C4-2B (cell line): ENCODE measurements at regions not wholly inside any gene's neighbourhood (a gene's known extent, or its start where the extent isn't known, plus 50 kb on each side); places are given as distances from the start of the nearest gene placed in this dataset.

ENCODE experiments used
- H3K27ac ChIP-seq: fragments of 450-650 bp; 2 replicates; pipeline ENCODE4 v1.5.1; 2017
- ZFX ChIP-seq: fragments of 450-650 bp; IDR thresholded peaks from 2 replicates; pipeline ENCODE4 v1.6.1; 2017
- TF ChIP-seq, protein P1 (sequence below): fragments of 450-650 bp; conservative IDR thresholded peaks from 2 replicates; pipeline ENCODE4 v1.5.1; 2017; ENCODE audit warnings: mild to moderate bottlenecking

DNA sequence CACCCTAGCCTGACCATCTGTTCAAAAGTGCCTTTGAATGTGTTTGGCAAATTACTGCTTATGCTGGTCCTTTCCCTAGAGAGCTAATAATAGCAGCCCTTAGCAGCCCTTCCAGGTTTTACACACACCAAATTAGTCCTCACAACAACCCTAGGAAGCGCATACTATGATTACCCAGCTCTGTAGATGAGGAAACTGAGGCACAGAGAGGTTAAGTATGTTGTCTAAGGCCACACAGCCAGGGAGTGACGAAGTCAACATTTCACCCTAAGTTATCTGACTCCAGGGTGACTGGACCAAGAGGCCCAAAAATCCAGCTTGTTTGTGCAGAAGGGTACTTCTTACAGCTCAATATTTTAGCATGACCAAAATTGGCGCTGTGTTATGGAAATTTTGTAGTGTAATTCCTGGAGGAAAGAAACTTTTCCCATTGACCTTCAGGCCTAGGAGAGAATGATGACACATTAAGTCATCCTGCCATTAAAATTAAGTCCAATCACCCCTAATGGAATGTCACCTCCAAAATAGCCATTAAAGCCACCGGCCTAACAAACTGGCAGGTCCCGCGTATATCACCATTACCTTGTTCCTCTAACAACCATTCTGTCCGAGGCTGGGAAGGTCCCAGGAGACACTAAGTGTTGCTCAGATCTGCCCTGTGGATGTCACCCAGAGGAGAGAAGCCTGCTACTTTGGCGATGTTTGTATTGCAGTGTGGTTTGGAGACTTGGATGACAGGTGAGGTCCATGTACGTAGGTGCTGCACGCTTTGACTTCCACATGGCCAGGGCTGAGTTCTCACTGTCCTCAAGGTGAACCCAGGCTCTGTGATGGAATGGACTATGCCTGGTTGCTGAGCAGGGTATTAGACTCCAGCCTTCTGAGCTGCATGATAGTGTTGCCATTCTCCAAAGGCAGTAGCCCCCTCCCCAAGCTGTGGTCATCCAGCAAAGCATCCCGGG is 258.3 kb downstream of the TOMM20 start:
- no peak overlapping the region for H3K27ac ChIP-seq
- TF ChIP-seq ZFX: no peak
- TF ChIP-seq, protein P1, sequence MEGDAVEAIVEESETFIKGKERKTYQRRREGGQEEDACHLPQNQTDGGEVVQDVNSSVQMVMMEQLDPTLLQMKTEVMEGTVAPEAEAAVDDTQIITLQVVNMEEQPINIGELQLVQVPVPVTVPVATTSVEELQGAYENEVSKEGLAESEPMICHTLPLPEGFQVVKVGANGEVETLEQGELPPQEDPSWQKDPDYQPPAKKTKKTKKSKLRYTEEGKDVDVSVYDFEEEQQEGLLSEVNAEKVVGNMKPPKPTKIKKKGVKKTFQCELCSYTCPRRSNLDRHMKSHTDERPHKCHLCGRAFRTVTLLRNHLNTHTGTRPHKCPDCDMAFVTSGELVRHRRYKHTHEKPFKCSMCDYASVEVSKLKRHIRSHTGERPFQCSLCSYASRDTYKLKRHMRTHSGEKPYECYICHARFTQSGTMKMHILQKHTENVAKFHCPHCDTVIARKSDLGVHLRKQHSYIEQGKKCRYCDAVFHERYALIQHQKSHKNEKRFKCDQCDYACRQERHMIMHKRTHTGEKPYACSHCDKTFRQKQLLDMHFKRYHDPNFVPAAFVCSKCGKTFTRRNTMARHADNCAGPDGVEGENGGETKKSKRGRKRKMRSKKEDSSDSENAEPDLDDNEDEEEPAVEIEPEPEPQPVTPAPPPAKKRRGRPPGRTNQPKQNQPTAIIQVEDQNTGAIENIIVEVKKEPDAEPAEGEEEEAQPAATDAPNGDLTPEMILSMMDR: no peak

DNA sequence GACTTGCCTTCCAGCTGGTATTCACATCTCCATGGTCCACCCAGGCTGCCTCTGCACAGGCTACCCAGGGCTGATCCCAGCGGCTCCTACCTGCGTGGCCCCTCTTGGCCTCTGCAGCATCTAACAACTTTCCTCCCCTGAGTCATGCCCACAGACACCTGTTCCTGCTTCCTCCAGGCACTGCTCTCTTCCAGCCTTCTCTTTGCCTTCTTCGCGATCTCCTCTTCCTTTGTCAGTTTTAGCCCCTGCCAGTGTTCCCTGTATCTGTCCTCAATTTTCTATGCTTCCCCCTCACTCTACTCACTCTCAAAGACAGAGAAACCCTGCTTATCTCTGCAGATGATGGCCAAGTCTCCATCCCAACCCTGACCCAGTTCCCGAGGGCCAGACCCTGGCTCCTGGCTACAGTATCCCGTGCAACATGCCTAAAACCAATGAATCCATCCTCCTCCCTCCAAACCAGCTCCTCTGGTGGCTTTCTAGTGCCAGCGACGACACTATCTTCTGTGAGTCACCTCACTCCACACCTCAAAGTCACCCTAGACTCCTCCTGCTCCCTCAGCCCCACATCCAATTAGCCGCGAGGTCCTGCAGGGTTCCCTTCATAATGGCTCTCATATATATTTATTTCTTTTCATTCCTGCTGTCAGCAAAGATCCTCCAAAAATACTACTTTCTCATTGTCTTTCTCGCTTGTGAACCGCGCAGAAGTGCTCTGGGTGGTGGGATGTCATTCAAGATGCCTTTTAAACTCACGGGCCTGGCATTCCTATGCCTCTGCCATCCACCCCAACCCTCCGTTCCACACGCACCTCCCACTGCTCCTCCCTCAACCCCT is 259.2 kb downstream of the TOMM20 start:
- TF ChIP-seq, protein P1: no peak
- no peak for TF ChIP-seq ZFX
- no peak overlapping the region for H3K27ac ChIP-seq

DNA sequence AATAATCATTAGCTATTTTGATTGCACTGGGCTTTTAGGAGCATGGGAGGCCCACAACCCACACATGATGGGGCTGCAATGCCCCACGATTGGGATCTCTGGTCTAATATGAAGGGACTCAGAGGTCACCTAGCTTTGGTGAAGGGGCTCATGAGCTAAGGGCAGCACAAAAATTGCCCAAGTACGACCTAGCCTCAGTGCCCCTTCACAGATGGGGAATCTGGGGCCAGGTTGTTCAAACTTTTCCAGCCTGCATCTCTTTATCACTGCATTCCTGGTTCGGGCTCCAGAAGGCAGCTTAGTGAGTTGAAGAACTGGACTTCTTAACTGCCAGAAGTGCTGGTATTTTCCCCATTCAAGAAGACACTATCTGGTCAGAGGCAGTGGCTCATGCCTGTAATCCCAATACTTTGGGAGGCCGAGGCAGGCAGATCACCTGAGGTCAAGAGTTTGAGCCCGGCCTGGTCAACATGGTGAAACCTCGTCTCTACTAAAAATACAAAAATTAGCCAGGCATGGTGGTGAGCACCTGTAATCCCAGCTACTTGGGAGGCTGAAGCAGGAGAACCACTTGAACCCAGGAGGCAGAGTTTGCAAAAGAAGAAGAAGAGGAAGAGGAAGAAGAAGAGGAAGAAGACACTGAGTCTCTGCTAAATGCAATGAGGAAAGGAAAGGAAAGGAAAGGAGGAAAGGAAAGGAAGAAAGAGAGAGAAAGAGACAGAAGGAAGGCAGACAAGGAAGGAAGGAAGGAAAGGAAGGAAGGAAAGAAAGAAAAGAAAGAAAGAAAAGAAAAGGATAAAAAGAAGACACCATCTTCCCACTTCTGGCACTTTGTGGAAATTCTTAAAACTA is 258.5 kb upstream of the IRF2BP2 start:
- no peak for TF ChIP-seq ZFX
- TF ChIP-seq, protein P1: no peak
- H3K27ac ChIP-seq: no peak overlapping the region

DNA sequence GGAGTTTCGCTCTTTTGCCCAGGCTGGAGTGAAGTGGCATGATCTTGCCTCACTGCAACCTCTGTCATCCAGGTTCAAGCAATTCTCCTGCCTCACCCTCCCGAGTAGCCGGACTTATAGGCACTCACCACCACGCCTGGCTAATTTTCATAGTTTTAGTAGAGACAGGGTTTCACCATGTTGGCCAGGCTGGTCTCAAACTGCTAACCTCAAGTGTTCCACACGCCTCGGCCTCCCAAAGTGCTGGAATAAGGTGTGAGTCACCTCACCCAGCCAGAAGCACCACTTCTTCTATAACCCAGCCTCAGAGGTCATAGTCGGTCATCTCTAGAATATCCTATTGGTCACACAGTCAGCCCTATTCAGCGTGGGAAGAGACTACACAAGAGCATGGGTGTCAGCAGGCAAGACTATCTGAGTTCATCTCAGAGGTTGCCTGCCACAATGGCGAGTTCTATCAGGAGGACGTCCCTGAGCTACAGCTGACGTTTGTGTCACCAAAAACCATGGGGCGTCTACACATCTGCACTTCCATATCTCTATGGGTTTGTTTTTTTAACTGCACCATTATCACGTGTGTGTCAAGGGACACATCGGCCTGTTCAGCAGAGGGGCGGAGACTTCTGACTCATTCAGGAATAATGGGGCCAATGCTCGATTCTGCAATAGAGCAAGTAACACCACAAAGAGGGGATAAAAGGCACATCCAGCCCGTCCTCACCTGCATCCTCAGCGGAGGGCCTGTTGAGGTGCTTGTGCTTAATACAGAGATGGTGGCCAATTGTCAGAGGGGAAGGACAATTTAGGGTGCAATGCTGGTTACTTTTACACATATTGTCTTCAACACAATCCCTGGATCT is 256.3 kb upstream of the IRF2BP2 start:
- no peak overlapping the region for H3K27ac ChIP-seq
- no peak for TF ChIP-seq ZFX
- TF ChIP-seq, protein P1: no peak

DNA sequence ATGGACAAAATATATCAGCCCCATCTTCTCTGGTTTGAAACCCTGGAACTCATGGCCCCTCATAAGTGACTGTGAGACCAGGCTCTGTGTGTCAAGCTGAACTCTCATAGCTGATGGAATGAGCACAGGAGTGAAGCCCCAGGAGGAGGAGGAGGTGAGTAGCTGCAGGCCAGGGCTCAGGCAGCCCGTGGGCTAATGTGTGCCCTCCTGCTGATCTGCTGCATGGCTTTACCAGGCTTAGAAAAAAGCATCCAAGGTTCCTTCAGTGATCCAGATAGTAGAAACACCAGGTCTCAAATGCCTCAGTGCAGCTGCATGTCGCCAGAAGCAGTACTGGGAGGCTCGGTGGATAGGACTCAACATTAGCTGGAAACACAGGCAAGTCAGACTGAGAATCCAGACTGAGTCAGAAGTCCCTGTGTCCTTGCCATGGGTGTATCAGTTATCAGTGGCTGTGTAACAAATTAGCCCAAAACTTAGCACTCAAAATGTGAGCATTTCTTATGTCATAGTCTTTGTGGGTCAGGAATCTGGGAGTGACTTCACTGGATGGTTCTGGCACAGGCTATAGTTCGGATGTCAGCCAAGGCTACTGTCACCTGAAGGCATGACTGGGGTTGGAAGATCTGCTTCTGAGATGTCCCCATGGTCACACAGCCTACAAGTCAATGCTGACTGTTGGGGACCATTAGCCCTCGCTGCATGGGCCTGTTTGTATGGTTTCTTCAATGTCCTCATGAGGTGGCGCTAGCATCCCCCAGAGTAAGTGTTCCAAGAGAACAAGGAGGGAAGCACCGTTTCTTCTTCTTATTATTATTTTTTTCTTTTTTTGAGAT is 255.4 kb upstream of the IRF2BP2 start:
- no peak for TF ChIP-seq ZFX
- TF ChIP-seq, protein P1: no peak
- no peak overlapping the region for H3K27ac ChIP-seq
